Fibroblast of villous mesenchyme (primary cell): ENCODE measurements at regions not wholly inside any gene's neighbourhood (a gene's known extent, or its start where the extent isn't known, plus 50 kb on each side); places are given as distances from the start of the nearest gene placed in this dataset.

Source experiments
- DNase-seq: peaks from one replicate; pipeline ENCODE4 v3.0.0-alpha.2; 2010; ENCODE audit warnings: low read depth
- H3K4me3 ChIP-seq: 2 replicates; pipeline ENCODE4 v1.5.1; 2011; ENCODE audit warnings: low read depth, mild to moderate bottlenecking, low read length
- TF ChIP-seq, protein P1 (sequence below): IDR thresholded peaks from 2 replicates; pipeline ENCODE4 v1.5.1; 2012; ENCODE audit warnings: low read depth, mild to moderate bottlenecking, low read length; ENCODE audit not compliant: insufficient read depth

GRCh38 chr1:157364612-157365011, 187.7 kb downstream of the FCRL5 start:
- TF ChIP-seq, protein P1, sequence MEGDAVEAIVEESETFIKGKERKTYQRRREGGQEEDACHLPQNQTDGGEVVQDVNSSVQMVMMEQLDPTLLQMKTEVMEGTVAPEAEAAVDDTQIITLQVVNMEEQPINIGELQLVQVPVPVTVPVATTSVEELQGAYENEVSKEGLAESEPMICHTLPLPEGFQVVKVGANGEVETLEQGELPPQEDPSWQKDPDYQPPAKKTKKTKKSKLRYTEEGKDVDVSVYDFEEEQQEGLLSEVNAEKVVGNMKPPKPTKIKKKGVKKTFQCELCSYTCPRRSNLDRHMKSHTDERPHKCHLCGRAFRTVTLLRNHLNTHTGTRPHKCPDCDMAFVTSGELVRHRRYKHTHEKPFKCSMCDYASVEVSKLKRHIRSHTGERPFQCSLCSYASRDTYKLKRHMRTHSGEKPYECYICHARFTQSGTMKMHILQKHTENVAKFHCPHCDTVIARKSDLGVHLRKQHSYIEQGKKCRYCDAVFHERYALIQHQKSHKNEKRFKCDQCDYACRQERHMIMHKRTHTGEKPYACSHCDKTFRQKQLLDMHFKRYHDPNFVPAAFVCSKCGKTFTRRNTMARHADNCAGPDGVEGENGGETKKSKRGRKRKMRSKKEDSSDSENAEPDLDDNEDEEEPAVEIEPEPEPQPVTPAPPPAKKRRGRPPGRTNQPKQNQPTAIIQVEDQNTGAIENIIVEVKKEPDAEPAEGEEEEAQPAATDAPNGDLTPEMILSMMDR, result no peak
- DNase-seq, result no peak
- no peak overlapping the region for H3K4me3 ChIP-seq

GRCh38 chr1:157363660-157364140, 188.6 kb downstream of the FCRL5 start:
- peak; percentile 30 for DNase-seq
- H3K4me3 ChIP-seq, result no peak overlapping the region
- TF ChIP-seq, protein P1, result peak; percentile 73

DNA sequence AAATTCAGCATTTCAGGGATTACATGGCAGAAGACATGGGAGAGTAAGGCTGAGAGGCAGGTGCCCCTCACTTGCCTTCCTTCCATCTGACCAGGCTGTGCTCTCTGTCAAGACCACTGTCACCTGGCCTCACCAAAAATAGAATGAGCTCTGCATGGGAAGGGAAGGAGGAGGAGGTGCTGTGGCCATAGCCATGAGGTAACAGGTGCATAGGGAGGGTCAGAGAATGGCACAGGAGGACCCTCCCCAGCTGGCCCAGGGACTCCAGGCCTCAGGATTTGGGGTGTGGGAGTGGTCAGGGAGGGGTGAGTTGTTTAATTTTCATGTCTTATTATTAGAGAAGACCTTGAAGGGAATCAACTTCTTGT, 192.3 kb downstream of the FCRL5 start:
- no peak for DNase-seq
- TF ChIP-seq, protein P1, result no peak
- H3K4me3 ChIP-seq, result no peak overlapping the region

DNA sequence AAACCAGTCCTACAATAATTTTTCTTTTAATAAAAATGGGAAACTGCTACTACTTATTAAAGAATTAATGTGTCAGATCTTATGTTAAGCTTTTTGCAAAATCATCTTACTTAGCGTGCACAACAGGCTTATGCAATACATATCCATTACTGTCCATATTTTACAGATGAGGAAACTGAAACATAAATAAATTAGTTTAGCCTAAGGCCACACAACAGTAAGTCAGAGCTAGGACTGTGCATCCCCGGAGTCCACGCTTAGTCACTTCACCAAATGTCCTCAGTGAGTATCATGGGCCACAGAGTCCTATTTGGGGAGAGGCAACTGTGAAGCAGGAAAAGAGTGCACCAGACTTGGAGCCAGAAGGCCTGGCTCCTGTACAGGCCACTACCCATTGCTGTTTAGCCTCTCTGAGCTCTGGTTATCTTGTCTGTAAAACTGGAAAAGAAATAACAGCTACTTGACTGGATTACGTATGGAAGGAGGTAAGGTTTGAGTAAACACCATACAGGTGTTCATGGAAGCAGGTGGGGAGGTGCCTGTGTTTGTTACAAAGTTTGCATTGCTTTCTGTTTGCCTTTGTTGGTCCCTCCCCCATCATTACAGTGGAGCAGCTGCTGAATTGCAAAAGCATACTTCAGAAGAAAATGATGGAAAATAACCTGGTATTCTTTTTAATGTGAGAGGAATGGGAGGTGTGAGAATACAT, 192.8 kb downstream of the FCRL5 start:
- no peak for DNase-seq
- TF ChIP-seq, protein P1, result no peak
- no peak overlapping the region for H3K4me3 ChIP-seq

DNA sequence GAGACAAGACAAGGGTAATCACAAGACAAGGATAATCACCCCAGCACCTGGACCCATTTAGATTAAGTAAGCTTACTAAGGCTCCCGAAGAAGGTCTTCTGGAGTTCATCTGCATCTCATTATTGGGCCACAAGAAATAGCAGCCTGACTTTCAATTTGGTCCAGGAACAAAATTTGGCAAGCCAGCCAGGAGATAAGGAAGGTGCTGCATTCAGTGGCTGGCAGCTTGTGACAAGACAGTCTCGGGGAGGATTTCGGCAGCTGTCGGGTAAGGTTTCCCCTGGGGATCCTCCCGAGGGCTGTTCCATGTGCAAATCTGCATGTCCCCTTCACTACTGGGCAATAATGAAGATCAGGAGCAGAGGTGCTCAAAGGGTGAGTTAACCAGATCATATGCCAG, 195.2 kb downstream of the FCRL5 start:
- TF ChIP-seq, protein P1, result no peak

GRCh38 chr1:157356601-157357000, 195.7 kb downstream of the FCRL5 start:
- TF ChIP-seq, protein P1, result no peak
- DNase-seq, result no peak
- H3K4me3 ChIP-seq, result no peak overlapping the region

More for the DNA sequence above, 195.2 kb downstream of the FCRL5 start:
- no peak for DNase-seq
- H3K4me3 ChIP-seq, result no peak overlapping the region

DNA sequence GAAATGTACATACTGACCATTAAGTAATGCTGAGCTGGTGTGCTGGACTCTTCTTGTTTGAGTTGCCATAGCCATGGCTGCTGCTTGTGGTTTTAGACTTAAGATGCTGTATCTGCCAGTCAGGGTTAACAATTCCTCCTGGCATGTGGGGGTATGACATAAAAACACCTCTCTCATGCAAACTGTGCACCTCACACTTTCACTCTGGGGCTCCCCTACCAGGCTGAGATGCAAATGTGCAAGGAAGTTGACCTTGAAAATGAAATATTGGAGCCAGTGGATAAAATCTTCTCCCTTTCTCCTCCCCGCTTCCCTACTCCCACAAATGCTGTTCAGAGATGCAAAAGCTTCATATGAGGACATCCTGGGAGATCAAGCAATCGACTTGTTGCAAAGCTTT, 198.8 kb downstream of the FCRL5 start:
- no peak overlapping the region for H3K4me3 ChIP-seq
- TF ChIP-seq, protein P1, result no peak

More for the DNA sequence above, 198.8 kb downstream of the FCRL5 start:
- no peak for DNase-seq
